NOMO-1 (cell line): ENCODE measurements at regions not wholly inside any gene's neighbourhood (a gene's known extent, or its start where the extent isn't known, plus 50 kb on each side); places are given as distances from the start of the nearest gene placed in this dataset.

ENCODE experiments used
- DNase-seq, 2 experiments: peaks; one replicate each; lab custom pipeline; 2025; ENCODE audit not compliant: unreplicated experiment in 2 of 2; lab: John Stamatoyannopoulos, UW

- DNase-seq: no peak
These were observed 110.1 kb upstream of the TNS3 start for GRCh38 chr7:47691988-47692387.

GRCh38 chr7:47690902-47691558 is 109.1 kb upstream of the TNS3 start:
- DNase-seq: no peak

GRCh38 chr7:47689558-47689957 is 107.6 kb upstream of the TNS3 start:
- no peak for DNase-seq

- no peak for DNase-seq
These were observed 106.6 kb upstream of the TNS3 start for GRCh38 chr7:47688311-47689100.

DNA sequence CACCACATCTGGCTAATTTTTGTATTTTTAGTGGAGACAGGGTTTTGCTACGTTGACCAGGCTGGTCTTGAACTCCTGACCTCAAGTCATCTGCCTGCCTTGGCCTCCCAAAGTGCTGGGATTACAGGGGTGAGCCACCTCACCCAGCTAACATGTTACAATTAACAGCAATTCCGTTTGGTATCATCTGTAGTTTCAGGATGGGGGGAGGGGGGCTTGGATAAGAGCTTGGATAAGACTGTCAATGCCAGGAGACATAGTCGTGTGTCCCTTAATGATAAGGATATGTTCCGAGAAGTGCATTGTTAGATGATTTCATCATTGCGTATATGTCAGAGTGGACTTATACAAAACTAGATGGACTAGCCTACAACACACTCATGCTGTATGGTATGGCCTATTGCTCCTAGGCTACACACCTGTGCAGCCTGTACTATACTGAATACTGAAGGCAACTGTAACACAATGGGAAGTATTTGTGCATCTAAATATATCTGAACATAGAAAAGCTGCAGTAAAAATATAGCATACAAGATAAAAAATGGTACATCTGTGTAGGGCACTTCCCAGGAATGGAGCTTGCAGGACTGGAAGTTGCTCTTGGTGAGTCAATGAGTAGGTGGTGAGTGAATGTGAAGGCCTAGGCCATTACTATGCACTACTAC is 103.9 kb upstream of the TNS3 start:
- no peak for DNase-seq

DNA sequence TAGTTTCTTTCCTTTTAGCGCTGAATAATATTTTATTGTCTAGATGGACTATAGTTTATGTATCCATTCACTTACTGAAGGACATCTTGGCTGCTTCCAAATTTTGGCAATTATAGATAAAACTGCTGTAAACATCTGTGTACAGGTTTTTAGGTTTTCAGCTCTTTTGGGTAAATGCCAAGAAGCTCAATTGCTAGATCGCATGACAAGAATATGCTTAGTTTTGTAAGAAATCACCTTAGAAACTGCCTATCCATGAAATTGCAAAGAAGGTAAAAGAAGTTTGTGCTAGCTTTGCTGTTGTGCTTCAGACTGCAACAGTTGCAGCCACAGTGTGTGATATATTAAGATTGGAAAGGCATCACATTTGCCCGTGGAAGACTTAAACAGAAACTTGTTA is 103.2 kb upstream of the TNS3 start:
- no peak for DNase-seq

DNA sequence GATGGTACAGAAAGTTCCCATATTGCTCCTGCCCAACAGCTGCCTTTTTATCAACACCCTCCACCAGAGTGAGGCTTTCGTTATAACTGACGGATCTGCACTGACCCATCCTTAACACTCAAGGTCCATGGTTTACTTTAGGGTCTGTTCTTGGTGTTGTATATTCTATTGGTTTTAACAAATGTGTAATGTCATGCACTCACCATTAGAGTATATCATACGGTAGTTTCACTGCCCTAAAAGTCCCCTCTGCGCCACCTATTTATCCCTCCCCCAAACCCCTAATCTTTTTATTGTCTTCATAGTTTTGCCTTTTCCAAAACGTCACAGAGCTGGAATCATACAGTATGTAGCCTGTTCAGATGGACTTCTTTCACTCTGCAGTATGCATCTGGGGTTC is 102.8 kb upstream of the TNS3 start:
- no peak for DNase-seq

DNA sequence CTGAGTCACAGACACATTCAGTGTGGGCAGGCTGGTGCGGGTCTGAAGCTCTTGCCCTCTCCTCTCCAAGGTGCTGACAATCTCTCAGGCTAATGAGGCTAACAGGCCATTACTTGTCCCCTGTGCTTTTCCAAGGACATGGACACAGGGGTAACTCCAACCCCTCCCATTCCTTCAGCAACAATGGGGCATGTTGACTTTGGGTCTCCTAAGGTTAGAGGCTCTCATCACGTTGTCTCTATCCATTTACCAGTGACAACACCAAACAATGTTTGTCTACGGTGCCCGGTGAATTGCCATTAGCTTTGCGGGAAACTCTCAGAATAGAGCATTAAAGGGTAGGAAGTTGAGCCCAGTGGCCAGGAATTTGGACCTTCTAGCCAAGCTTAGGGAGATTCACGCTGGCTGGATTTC is 101.6 kb upstream of the TNS3 start:
- no peak for DNase-seq

DNA sequence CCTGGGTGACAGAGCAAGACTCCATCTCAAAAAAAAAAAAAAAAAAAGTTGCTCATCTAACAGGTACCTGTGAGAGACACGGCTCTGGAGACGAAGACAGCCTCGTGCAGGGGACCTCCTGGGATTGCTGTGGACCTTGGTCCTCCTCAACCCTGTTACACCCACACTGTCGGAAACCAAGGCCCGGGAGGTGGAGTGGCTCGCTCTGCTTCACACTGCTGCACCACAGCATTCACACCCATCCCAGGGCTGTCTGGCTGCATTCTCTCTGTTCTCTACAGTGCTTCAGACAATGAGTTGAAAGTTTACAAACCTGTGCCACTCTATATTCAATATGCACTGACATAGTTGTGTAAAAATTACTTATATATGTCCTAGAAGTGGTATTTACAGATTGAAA is 101.0 kb upstream of the TNS3 start:
- no peak for DNase-seq

DNA sequence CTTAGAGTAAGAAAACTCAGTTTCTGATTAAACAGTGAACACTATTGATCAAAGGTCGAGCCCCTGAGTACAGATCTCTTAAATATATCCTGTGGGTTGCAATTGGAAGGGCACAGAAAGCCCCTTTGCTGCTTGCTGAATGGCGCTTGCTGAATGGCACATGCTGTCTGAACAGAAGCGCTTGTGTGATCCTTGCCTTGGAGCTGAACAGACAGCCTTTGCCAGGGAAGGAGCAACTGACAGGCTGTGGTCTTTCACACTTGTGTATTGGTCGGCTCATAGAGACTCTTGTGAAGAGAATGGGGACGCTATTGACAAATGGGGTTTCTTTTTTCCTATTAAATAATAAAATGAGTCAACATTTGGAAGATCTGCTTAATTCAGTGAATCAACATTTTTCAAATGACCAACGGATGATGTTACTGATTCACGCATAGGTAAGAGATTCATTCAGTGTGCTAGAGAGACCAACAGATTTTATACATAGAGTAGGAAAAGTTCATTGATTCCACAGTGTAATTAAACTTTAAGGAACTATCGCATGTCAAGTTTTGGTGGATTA is 99.4 kb upstream of the TNS3 start:
- no peak for DNase-seq

- no peak for DNase-seq
These were observed 96.9 kb upstream of the TNS3 start for GRCh38 chr7:47678641-47679380.

- DNase-seq: no peak
These were observed 95.8 kb upstream of the TNS3 start for GRCh38 chr7:47677664-47678063.

- no peak for DNase-seq
These were observed 95.2 kb upstream of the TNS3 start for GRCh38 chr7:47677093-47677492.

DNA sequence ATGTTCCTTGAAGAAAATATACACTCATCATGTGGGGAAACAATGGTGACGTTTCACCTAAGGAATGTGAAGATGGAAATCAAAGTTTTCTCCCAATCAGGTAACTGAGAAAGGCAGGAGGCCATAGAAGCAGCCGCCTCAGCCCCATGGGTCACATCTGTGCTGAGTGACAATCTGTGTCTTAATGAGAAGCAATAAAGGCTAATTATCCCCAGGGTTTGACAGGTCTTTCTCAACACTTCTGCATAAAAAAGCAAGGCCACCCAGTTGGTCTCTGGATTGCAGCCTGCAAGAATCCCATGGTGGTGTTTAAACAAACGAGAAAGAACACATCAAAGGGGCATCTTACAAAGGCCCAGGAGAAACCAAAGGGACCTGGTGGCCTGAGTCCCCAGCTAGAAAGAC is 91.1 kb upstream of the TNS3 start:
- peak; percentile 5 to 44 for DNase-seq

DNA sequence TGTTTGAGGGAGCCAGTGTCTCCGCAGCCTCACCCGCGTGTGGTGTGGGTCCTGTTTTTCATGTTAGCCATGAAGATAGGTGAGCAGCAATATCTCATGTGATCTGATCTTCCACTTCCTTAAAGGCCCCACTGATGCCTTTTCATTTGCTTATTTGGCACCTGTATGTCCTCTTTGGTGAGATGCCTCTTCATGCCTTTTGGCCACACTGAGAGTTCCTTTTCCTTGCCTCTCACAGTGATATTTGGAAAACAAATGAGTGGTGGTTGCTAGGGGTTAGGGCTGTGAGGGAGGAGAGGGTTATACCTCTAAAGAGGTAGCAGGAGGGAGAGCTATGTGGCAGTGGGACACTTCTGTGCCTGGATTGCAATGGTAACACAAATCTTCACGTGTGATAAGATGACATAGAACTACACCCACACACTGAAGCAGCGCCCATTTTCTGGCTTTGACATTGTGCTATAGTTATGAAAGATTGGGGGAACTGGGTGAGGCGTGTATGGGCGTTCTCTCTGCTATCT is 90.4 kb upstream of the TNS3 start:
- DNase-seq: no peak

- DNase-seq: no peak
These were observed 89.4 kb upstream of the TNS3 start for GRCh38 chr7:47671358-47671757.

- DNase-seq: peak; percentile 15 to 51
These were observed 88.8 kb upstream of the TNS3 start for GRCh38 chr7:47670729-47671128.

GRCh38 chr7:47669901-47670384 is 88.0 kb upstream of the TNS3 start:
- no peak for DNase-seq

GRCh38 chr7:47669178-47669891 is 87.4 kb upstream of the TNS3 start:
- DNase-seq: peak; percentile 90 to 96
